GM19468 (cell line): ENCODE measurements at regions not wholly inside any gene's neighbourhood (a gene's known extent, or its start where the extent isn't known, plus 50 kb on each side); places are given as distances from the start of the nearest gene placed in this dataset.

ENCODE experiments used
- ATAC-seq: cut with Tn5 transposase; IDR thresholded peaks from one replicate; pipeline ENCODE4 v1.9.1; 2021; ENCODE audit warnings: mild to moderate bottlenecking, moderate library complexity, moderate number of reproducible peaks; ENCODE audit not compliant: unreplicated experiment; ENCODE audit errors: extremely low read depth

DNA sequence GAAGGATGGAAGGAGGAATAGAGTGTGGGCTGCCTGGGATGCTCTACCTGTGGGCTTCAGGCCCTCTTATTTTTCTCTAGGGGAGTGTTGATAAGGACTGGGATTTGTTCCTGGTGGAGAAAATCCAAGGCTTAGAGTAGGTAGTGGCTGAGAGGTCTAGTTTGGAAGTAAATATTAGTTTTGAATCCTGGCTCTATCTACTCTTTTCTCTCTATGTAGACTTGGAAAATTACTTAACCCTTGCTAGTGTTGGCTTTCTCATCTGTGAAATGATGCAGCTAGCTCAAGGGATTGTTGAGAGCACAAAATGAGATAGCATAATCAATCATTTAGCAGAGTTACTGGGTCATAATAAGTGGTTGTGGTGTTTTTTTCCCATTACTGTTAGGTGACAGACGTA, 102.7 kb upstream of the MLIP start:
- no peak for ATAC-seq

DNA sequence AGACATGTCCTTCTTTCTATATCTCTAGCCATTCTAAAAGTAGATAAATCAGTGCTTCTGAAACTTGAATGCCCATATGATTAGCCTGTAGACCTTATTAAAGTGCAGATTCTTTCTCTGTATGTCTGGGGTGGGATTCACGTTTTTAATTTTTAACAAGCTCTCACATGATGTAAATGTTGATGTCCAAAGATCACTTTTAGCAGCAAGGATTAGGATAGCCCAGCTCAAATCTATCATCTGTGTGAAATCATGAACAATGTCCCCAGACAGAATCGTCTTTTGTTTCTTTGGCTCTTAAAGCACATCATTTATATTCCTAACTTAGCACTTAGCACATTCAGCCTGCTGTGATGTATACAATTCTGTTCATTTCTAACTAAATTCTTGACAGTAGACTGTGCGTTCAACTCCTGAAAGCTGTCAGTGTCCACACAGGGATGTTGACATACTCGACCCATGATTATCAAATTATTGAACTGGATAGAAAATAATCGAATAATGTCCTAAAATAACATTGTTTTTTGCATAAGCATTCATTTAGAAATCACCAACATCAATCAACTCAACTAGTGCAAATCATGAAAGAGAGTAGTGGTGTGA, 102.1 kb upstream of the MLIP start:
- ATAC-seq = no peak

DNA sequence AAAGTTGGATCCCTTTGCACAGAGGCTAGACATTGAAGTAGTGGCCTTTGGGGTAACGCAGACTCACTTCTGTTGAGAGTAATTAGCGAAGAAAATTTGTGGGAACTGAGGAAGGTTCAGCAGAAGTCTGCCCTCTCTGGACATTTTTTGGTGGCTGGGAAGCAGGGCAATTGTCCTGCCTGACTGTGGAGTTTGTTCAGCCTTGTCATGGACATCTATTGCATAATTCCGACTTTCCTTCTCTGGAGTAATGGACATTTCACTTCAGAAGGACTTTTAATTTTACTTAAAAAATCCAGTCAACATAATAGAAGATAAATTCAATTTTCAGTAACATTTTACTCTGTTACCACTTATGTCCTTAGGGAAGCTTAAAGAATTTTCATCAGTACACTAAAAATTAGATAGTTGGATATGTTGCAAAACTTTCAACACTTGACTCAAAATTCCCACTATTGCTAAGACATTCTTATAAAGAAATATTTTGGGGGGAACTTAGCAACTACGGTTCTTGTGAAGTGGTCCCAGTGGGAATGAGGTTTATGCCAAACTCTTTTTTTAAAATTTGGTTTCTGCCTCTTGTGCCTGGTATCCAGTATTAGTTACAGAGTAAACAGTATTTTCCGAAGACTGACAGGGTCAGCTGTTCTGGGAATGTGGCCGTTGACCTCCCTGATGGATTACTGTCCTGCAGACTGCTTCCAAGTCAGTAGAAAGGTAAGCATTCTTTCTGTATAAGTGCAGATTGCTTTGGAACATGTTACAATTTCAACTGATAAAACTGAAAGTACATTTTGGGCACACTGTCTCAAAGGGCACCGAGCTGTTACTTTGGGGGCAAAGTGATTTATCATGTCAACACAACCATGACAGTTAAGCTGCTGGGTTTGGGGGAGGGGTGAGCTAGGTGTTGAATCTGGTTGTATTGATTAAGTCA, 100.6 kb upstream of the MLIP start:
- ATAC-seq = no peak

DNA sequence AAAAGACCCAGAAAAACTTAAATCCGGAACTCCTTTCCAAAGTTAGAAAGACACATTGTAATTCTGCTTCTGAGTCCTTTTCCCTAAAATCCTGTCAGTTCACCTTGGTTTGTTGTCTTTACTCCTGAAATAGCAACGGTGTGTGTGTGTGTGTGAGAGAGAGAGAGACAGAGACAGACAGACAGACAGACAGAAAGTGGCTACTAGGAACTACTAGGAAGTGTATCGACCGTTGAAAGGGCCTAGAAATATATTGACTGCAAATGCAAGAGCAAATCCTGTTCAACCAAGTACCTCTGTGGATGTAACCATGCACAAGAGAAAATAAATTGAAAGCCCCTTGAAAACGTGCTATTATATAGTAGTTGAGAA, 100.0 kb upstream of the MLIP start:
- no peak for ATAC-seq

DNA sequence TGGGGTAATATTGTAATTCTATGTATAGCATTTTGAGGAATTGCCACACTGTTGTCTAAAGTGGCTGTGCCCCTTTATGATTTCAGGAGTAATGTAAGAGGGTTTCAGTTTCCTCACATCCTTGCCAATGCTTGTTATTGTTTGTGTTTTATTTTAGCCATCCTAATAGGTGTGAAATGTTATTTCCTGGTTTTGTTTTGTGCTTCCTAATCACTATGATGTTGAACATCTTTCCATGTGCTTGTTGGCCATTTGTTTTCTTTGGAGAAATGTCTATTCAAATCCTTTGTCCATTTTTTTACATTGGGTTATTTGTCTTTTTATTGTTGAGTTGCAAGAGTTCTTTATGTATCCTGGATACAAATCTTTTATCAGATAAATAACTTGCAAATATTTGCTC, 97.3 kb upstream of the MLIP start:
- no peak for ATAC-seq

DNA sequence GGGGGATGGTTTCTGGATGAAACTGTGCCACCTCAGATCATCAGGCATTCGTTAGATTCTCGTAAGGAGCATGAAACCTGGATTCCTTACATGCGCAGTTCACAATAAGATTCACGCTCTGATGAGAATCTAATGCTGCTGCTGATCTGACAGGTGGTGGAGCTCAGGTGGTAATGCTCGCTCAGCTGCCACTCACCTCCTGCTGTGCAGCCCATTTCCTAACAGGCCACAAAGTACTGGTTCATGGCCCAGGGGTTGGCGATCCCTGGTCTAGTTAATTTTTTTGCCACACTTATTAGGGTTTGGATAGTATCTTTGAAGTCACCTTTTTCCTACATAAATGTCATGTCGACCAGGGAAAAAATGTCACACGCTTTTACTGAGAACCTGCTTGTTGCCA, 96.8 kb upstream of the MLIP start:
- ATAC-seq = no peak

DNA sequence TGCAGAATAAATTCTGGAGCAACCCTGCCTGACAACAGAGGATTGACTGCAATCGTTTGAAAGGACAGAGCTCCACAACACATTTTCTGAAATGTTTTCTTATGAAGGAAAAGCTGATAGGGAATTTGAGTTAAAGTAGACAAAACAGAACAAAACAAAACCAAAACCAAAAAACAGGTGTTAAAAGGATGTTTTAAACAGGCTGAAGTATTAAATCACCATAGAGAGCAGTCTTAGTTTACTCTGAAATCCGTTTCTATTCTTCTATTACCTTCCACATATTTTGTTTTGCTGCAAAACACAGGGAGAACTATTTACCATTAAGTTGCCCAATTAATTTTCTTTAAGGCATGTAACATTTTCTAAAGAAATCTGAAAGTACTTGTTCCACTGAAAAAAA, 93.4 kb upstream of the MLIP start:
- no peak for ATAC-seq

DNA sequence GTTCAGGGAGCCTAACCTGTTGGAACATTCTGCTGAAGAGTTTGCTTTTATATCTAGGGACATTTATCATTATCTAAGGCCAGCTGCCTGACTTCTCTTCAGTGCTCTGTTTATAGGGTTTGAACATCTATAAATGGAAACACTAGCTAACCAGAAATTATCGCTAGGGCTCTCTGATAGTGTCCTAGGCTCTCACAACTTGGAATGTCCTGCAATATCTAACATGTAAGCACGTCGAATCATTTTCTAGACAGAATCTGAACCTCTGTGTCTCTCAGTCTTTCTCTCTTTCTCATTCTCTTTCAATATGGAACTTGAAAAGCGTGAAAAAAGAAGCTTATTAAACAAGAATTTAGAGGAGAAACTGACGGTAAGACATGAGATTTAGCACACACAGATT, 92.5 kb upstream of the MLIP start:
- ATAC-seq = no peak

DNA sequence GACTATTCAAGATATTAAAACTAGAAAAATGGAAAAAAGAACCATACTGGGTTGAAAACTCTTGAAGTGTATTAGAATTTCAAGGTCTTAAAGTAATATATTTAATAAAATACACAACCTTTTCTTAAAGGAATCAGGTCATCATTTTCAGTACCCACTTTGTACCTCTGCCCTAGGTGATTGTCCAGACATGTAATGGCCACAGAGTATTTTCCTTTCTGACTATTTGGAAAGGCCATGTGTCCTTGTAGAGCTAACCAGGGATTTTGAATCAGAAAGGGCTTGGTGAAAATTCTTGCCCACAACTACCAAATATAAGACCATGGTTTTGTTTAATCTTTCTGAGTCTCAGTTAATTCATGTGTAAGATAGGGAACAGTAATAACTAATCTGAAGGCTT, 91.4 kb upstream of the MLIP start:
- no peak for ATAC-seq

DNA sequence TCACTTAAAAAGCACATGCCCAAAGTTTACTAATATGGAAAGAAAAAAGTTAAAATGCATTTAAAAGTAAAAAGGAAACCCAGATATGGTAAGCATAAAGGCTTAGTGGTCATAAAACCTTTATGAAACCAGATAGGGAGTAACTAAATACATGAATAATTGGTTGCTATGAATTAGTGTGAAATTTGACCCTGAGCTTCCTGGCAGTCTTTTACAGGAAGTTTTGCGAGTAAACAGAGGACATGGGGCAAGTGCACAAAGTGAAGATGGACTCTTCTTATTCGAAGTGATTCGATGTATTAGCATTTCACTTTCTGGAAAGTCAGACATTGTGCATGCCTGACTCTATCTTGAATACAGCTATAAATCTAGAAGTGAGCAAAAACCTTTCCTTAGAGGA, 90.9 kb upstream of the MLIP start:
- no peak for ATAC-seq

DNA sequence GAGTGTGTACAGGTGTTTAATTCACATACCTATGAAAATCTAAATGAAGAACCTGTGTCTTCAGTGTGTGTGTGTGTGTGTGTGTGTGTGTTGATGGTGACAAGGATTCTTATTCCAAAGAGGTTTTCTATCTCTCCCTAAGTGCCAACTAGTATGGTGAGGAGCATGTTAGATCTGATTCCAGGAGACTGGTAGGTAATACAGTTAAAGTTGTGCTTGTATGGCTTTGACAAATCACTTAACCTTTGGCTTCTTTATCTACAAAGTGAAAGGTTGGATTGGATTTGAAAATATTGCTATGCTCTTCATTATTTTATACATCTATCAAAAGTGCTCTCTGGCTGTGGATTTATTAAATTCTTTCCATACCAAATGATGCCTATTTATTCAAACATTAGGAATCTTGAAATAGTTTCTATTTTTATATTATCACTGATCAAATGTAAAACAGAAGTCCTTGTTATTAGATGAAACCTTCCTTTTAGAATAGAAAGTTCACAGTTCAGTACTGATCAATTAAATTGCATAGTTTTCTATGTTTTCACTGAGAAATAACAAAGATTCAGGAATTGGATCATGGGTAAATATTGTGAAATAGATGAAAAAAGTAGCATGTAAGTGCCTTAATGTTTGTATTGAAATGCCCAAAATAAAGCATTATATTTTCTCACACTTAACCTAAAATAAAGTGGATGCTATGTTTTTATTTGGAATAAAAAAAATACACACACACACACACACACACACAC, 84.4 kb upstream of the MLIP start:
- ATAC-seq = no peak

DNA sequence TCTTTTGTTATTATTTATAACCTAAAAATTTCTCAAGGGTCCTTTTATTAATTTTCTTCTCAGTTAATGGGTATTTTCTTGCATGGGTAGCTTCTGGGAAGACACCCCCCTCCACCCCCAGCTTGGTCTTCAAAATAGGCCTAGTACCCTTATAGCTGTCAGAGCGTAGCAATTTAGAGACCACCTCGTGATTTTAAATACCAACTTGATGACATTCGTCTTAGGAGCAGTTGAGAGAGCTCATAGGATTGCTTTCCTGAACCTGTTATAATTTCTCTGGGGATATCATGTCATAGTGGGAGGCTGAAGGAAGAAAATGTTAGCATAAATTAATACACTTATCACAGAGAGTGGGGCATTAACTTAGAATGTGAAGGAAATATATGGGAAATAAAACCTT, 83.1 kb upstream of the MLIP start:
- no peak for ATAC-seq

DNA sequence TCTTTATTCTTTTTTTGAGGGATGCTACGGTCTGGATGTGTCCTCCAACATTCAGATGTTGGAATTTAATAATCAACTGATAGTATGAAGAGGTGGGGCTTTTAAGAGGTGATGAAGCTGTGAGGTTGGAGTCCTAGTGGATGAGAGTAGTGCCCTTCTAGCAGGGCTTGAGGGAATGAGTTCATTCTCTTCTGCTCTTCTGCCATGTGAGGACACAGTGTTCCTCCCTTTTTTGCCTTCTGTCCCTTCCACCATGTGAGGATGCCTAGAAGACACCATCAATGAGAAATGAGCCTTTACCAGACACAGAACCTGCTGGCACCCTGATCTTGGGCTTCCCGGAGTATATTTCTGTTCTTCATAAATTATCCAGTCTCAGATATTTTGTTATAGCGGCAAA, 82.1 kb upstream of the MLIP start:
- no peak for ATAC-seq

DNA sequence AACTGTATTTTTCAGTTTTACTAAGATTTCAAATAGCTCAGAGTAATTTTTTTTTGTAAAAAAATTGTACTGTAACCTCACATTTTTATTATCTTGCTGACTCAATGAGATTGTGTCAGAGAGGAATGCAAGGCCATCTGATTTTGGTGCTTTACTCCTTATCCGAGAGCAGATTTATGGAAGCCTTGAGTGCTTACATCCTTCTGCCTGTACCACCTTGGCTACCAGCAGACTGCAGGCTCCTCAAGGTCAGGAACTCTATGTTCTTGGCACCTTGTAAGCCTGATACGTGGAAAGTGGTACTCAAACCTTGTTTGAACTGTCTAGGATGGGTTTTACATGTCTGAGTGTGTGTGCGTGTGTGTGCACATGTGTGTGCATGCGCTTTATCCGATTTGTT, 80.1 kb upstream of the MLIP start:
- ATAC-seq = no peak

DNA sequence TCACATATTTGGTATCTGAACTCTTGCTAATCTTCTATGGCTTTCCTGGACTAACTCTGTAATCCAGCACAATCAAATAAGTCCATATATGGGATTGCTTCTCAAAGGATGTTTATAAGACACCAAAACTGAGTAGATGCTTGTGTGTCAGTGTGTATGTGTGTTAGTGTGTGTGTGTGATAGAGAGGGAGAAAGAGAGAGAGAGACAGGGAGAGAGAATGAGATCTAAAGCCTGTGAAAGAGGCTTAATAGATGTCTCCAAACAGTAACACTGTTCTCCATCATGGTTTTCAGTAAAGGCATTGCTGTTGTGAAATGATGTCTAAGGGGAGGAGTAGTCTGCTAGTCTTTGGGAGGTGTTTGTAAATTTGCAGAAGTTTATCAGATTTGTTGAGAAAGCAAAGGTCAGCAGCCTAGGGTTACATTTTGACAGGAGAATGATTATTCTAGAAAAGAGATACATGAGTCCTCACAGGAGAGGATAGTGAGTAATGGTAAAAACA, 73.9 kb upstream of the MLIP start:
- no peak for ATAC-seq

DNA sequence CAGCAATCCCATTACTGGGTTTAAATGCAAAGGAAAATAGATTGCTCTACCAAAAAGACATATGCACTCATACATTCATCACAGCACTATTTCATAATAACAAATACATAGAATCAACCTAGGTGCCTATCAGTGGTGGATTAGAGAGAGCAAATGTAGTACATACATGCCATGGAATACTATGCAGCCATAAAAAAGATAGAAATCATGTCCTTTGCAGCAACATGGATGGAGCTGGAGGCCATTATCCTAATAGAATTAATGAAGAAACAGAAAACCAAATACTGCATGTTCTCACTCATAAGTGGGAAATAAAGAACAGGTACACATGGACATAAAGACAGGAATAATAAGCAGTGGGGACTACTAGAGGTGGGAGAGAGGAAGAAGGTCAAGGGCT, 70.7 kb upstream of the MLIP start:
- no peak for ATAC-seq

DNA sequence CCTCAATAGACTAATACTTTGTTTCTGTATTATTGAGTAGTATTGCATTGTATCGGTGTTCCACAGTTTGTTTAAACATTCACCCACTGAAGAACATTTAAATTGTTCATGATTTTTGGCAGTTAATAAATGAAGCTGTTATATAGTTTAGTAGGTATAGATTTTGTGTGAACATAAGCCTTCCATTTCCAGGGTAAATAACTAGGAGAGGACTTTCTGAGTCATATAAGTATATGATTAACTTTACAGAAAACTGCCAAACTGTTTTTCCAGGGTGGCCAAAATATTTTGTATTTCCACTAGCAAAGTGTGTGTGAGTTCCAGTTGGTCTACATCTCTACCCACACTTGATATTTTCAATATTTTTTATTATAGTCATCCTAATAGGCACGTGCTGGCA, 70.0 kb upstream of the MLIP start:
- ATAC-seq = no peak

DNA sequence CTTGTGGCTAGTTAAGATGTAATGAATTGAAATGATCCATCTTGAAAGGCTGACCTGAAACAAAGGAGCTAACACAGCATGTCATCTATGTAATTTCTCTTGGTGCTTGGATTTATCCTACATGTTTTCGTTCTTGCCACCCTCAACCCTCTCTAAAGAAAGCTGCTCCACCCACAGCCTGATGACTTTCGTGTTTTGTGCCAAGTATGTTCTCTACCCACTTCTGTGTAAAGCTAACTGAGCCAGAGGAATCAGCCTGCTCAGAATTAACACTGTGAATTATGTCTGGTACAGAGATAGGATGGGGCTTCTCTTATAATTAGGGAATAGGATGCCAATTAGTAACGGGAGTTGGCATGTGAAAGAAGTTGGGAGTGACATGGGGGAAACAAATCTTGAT, 67.9 kb upstream of the MLIP start:
- ATAC-seq = no peak

DNA sequence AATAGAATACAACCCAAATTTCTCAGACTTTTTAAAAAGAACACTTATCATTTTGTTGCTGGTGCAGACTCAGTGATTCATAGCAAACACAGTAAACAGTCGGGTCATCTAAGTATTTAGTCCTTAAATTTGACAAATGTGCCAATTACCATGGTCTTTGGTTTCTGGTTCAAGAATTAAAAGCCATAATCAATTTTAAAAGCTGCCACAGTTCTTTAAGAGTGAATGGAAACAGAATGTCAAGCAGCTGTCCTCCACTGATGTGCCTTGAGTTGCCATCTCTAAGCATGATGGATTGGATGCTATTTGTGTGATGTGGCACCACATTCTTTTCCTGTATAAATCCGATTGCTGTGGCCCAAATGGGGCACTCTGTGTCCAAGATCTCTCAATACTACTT, 67.2 kb upstream of the MLIP start:
- no peak for ATAC-seq

DNA sequence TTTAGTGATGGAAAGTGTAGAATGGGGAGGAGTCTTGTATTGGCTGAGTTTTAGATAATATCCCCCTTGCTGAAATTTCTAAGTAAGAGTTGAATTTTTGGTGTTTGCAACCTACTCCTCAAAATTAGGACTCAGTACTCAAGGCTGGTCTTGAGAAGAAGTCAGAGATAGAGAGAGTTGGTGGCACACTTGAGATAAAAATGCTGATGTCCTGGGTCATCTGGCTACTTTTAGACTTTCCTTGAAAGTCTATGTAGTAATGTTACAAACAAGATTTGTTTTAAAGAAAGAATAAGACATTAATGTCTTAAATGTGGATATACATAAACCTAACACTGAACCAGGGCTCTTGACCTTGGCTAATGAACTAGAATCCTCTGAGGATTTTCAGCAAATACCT, 62.5 kb upstream of the MLIP start:
- no peak for ATAC-seq

DNA sequence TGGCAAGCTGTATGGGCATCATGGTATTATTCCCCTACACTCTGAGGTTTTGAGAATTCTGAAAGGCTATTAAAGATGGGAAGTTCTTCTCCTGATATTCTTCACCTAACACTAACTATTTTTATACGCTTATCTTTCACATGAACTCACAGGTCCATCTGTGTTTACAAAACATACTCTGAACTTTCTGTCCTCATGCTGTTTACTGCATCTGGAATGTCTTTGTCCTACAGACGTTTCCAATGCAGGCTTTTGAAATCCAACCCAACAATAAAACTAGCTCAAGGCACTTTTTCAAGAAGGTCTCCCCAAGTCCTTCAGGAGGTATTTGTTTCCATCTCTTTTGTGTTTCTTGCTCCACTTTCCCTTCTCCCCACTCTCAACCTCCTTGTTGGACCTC, 60.5 kb upstream of the MLIP start:
- no peak for ATAC-seq
